ENCODE measurements at regions not wholly inside any gene's neighbourhood (a gene's known extent, or its start where the extent isn't known, plus 50 kb on each side); places are given as distances from the start of the nearest gene placed in this dataset.

DNA sequence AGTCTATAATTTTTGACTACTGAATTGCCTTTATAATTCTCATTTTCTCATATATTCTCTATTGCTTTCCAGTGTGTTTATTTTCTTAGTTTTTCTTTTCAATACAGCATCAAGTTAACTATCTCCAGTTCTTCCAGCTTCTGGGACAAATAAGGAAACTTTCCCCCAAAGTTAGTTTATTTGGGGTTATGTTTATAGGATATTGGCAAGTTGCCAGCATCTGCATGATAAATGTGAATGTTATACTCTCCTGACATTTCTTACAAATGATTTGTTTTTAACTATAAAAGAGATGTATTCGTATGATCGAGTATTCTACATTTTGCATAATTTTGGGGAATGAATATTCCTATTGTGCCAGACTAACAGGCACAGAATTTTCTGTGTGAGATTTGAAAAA, 140.6 kb upstream of the KCNJ3 start:
- no peak for DNase-seq

DNA sequence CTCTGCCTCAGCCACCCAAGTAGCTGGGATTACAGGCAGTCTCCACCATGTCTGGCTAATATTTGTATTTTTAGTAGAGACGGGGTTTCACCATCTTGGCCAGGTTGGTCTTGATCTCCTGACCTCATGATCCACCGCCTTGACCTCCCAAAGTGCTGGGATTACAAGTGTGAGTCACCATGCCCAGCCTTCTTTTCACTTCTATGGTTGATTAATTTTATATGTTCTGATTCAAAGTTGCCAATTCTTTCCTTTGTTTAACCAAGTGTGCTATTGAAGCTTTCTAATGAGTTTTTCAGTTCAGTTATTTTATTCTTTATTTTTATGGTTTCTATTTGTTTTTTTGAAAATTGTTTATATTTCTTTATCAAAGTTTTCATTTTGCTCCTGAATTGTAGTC, 133.1 kb upstream of the KCNJ3 start:
- H3K27me3 ChIP-seq (ENCODE audit: insufficient read depth, low read length) = no peaks in the 10 kb centered on the region
- no peak overlapping the region for H4K91ac ChIP-seq (ENCODE audit: low read depth, low read length)
- no peak overlapping the region for H3K9ac ChIP-seq (ENCODE audit: low read length)
- no peaks in the 10 kb centered on the region for H3K79me1 ChIP-seq (ENCODE audit: low read length)
- H3K23ac ChIP-seq (ENCODE audit: low read length) = no peak overlapping the region
- H2AFZ ChIP-seq (ENCODE audit: insufficient read depth, low read length, poor library complexity) = no peak overlapping the region
- H4K12ac ChIP-seq (ENCODE audit: low read depth, low read length) = no peak overlapping the region
- no peaks in the 10 kb centered on the region for H3K4me1 ChIP-seq (ENCODE audit: control insufficient read depth in 1 of 2, insufficient read depth in 2 of 2, low read length in 2 of 2)
- H2BK12ac ChIP-seq (ENCODE audit: low read length) = no peak overlapping the region
- no peak overlapping the region for H4K8ac ChIP-seq (ENCODE audit: low read depth, low read length)
- no peak overlapping the region for H2BK5ac ChIP-seq (ENCODE audit: low read depth, low read length, poor library complexity)
- no peaks in the 10 kb centered on the region for H3K79me2 ChIP-seq (ENCODE audit: control insufficient read depth, insufficient read depth, low read length, poor library complexity)
- no peak overlapping the region for H3K14ac ChIP-seq (ENCODE audit: low read length)
- no peaks in the 10 kb centered on the region for H3K36me3 ChIP-seq (ENCODE audit: control insufficient read depth in 1 of 2, insufficient read depth in 2 of 2, low read length in 2 of 2)
- no peak overlapping the region for H3K18ac ChIP-seq (ENCODE audit: low read length)
- no peak overlapping the region for H2BK120ac ChIP-seq (ENCODE audit: insufficient read depth, low read length, poor library complexity)
- H3K4me3 ChIP-seq (ENCODE audit: low read depth, low read length) = no peak overlapping the region
- no peak overlapping the region for H3K27ac ChIP-seq (ENCODE audit: low read depth, low read length)
- DNase-seq = no peak
- no peaks in the 10 kb centered on the region for H3K9me3 ChIP-seq (ENCODE audit: insufficient read depth, low read depth, low read length)
- WGBS (ENCODE audit: extremely low coverage, insufficient coverage, insufficient read length) = no CpG with 5 or more reads among the region's 2 CpGs
- no peak overlapping the region for H2AK5ac ChIP-seq (ENCODE audit: low read length)
- no peak overlapping the region for H3K4ac ChIP-seq (ENCODE audit: low read depth, low read length)
- H3K4me2 ChIP-seq (ENCODE audit: low read length) = no peak overlapping the region

More for the DNA sequence above, 140.6 kb upstream of the KCNJ3 start:
- no peak overlapping the region for H3K18ac ChIP-seq (ENCODE audit: low read length)
- H3K23ac ChIP-seq (ENCODE audit: low read length) = no peak overlapping the region
- no CpG with 5 or more reads among the region's 2 CpGs for WGBS (ENCODE audit: extremely low coverage, insufficient coverage, insufficient read length)
- no peak overlapping the region for H2BK120ac ChIP-seq (ENCODE audit: insufficient read depth, low read length, poor library complexity)
- no peaks in the 10 kb centered on the region for H3K79me2 ChIP-seq (ENCODE audit: control insufficient read depth, insufficient read depth, low read length, poor library complexity)
- no peak overlapping the region for H2BK12ac ChIP-seq (ENCODE audit: low read length)
- no peaks in the 10 kb centered on the region for H3K79me1 ChIP-seq (ENCODE audit: low read length)
- H4K12ac ChIP-seq (ENCODE audit: low read depth, low read length) = no peak overlapping the region
- H3K9ac ChIP-seq (ENCODE audit: low read length) = no peak overlapping the region
- H2AFZ ChIP-seq (ENCODE audit: insufficient read depth, low read length, poor library complexity) = no peak overlapping the region
- no peak overlapping the region for H4K91ac ChIP-seq (ENCODE audit: low read depth, low read length)
- H3K36me3 ChIP-seq (ENCODE audit: control insufficient read depth in 1 of 2, insufficient read depth in 2 of 2, low read length in 2 of 2) = no peaks in the 10 kb centered on the region
- H2BK5ac ChIP-seq (ENCODE audit: low read depth, low read length, poor library complexity) = no peak overlapping the region
- H3K4me3 ChIP-seq (ENCODE audit: low read depth, low read length) = no peak overlapping the region
- H2AK5ac ChIP-seq (ENCODE audit: low read length) = no peak overlapping the region
- no peak overlapping the region for H3K27ac ChIP-seq (ENCODE audit: low read depth, low read length)
- no peaks in the 10 kb centered on the region for H3K27me3 ChIP-seq (ENCODE audit: insufficient read depth, low read length)
- no peak overlapping the region for H3K4me2 ChIP-seq (ENCODE audit: low read length)
- no peak overlapping the region for H3K4ac ChIP-seq (ENCODE audit: low read depth, low read length)
- no peak overlapping the region for H3K14ac ChIP-seq (ENCODE audit: low read length)
- no peaks in the 10 kb centered on the region for H3K4me1 ChIP-seq (ENCODE audit: control insufficient read depth in 1 of 2, insufficient read depth in 2 of 2, low read length in 2 of 2)
- H3K9me3 ChIP-seq (ENCODE audit: insufficient read depth, low read depth, low read length) = no peaks in the 10 kb centered on the region
- no peak overlapping the region for H4K8ac ChIP-seq (ENCODE audit: low read depth, low read length)

DNA sequence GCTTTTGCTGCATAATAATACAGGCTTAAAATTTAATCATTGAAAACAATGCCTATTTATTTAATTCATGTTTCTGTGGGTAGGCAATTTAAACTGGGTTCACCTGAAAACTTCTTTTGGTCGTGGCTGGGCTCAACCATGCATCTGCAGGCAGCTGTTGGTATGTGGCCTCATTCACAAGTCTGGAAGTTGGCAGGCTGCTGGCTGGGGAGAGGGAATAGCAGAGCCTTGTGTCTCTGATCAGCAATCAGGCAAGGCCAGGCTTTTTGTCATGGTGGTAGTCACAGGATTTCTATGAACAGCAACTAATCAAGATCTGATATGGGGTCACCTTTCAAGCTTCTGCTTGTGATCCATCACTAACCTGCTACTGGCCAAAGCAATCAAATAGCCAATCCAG, 130.1 kb upstream of the KCNJ3 start:
- Histone ChIP-seq H2BK120ac (ENCODE audit: insufficient read depth, low read length, poor library complexity) (no peak overlapping the region), H2BK5ac (ENCODE audit: low read depth, low read length, poor library complexity) (no peak overlapping the region), H3K27ac (ENCODE audit: low read depth, low read length) (no peak overlapping the region), H2BK12ac (ENCODE audit: low read length) (no peak overlapping the region), H3K79me2 (ENCODE audit: control insufficient read depth, insufficient read depth, low read length, poor library complexity) (no peaks in the 10 kb centered on the region), H3K23ac (ENCODE audit: low read length) (no peak overlapping the region), H4K91ac (ENCODE audit: low read depth, low read length) (no peak overlapping the region), H2AFZ (ENCODE audit: insufficient read depth, low read length, poor library complexity) (no peak overlapping the region), H3K36me3 (ENCODE audit: control insufficient read depth in 1 of 2, insufficient read depth in 2 of 2, low read length in 2 of 2) (no peaks in the 10 kb centered on the region), H2AK5ac (ENCODE audit: low read length) (no peak overlapping the region), H3K9ac (ENCODE audit: low read length) (no peak overlapping the region), H3K27me3 (ENCODE audit: insufficient read depth, low read length) (no peaks in the 10 kb centered on the region), H4K12ac (ENCODE audit: low read depth, low read length) (no peak overlapping the region), H3K18ac (ENCODE audit: low read length) (no peak overlapping the region), H3K4ac (ENCODE audit: low read depth, low read length) (no peak overlapping the region), H3K4me2 (ENCODE audit: low read length) (no peak overlapping the region), H3K14ac (ENCODE audit: low read length) (no peak overlapping the region), H3K4me3 (ENCODE audit: low read depth, low read length) (no peak overlapping the region), H3K79me1 (ENCODE audit: low read length) (no peaks in the 10 kb centered on the region), H3K9me3 (ENCODE audit: insufficient read depth, low read depth, low read length) (no peaks in the 10 kb centered on the region), H3K4me1 (ENCODE audit: control insufficient read depth in 1 of 2, insufficient read depth in 2 of 2, low read length in 2 of 2) (no peaks in the 10 kb centered on the region), H4K8ac (ENCODE audit: low read depth, low read length) (no peak overlapping the region)
- no peak for DNase-seq
- no CpG with 5 or more reads among the region's 1 CpG for WGBS (ENCODE audit: extremely low coverage, insufficient coverage, insufficient read length)

DNA sequence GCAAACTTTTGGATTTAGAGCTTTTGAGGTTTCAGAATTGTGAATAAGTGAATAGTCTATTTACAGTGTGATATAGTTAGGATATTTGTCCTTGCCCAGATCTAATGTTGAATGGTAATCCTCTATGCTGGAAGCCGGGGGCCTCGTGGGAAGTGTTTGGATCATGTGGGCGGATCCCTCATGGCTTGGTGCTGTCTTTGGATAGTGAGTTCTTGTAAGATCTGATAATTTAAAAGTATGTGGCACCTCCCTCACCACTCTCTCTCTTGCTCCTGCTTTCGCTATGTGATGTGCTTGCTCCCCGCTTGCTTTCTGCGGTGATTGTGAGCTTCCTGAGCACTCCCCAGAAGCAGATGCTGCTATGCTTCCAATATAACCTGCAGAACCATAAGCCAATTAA, 128.0 kb upstream of the KCNJ3 start:
- no peak for DNase-seq
- H3K79me2 ChIP-seq (ENCODE audit: control insufficient read depth, insufficient read depth, low read length, poor library complexity) = no peaks in the 10 kb centered on the region
- H3K79me1 ChIP-seq (ENCODE audit: low read length) = no peaks in the 10 kb centered on the region
- no peaks in the 10 kb centered on the region for H3K27me3 ChIP-seq (ENCODE audit: insufficient read depth, low read length)
- H3K23ac ChIP-seq (ENCODE audit: low read length) = no peak overlapping the region
- H3K4me1 ChIP-seq (ENCODE audit: control insufficient read depth in 1 of 2, insufficient read depth in 2 of 2, low read length in 2 of 2) = no peaks in the 10 kb centered on the region
- no peak overlapping the region for H2AK5ac ChIP-seq (ENCODE audit: low read length)
- no peak overlapping the region for H2BK5ac ChIP-seq (ENCODE audit: low read depth, low read length, poor library complexity)
- no peak overlapping the region for H3K14ac ChIP-seq (ENCODE audit: low read length)
- no peak overlapping the region for H2BK120ac ChIP-seq (ENCODE audit: insufficient read depth, low read length, poor library complexity)
- H3K4ac ChIP-seq (ENCODE audit: low read depth, low read length) = no peak overlapping the region
- H3K36me3 ChIP-seq (ENCODE audit: control insufficient read depth in 1 of 2, insufficient read depth in 2 of 2, low read length in 2 of 2) = no peaks in the 10 kb centered on the region
- H3K27ac ChIP-seq (ENCODE audit: low read depth, low read length) = no peak overlapping the region
- no CpG with 5 or more reads among the region's 6 CpGs for WGBS (ENCODE audit: extremely low coverage, insufficient coverage, insufficient read length)
- H3K4me3 ChIP-seq (ENCODE audit: low read depth, low read length) = no peak overlapping the region
- H2BK12ac ChIP-seq (ENCODE audit: low read length) = no peak overlapping the region
- H4K12ac ChIP-seq (ENCODE audit: low read depth, low read length) = no peak overlapping the region
- H4K8ac ChIP-seq (ENCODE audit: low read depth, low read length) = no peak overlapping the region
- H3K18ac ChIP-seq (ENCODE audit: low read length) = no peak overlapping the region
- no peaks in the 10 kb centered on the region for H3K9me3 ChIP-seq (ENCODE audit: insufficient read depth, low read depth, low read length)
- H3K9ac ChIP-seq (ENCODE audit: low read length) = no peak overlapping the region
- H4K91ac ChIP-seq (ENCODE audit: low read depth, low read length) = no peak overlapping the region
- no peak overlapping the region for H2AFZ ChIP-seq (ENCODE audit: insufficient read depth, low read length, poor library complexity)
- H3K4me2 ChIP-seq (ENCODE audit: low read length) = no peak overlapping the region

Data from trophoblast cell (in vitro differentiated cells and primary cell).